ENCODE measurements at regions not wholly inside any gene's neighbourhood (a gene's known extent, or its start where the extent isn't known, plus 50 kb on each side); places are given as distances from the start of the nearest gene placed in this dataset.

DNA sequence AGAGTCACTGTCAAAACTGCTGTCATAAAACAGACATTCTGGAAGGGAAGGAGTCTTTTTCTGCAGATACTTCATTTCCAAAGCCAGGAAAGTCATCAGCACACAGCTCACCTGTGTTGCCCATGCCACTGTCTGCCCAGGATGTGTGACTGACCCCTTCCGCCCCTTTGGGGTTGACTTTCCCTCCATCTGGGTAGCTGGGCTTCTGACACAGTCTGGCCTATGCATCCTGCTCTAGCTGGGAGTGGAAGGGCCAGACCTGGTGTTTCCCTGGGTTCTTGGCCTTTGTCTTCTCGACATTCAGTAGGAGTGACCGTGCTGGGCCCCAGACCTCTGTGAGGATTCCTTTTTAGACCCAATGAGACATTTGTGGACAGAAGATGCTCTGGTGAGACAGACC is 378.9 kb upstream of the NUPR2 start:
- TF ChIP-seq, protein P1, sequence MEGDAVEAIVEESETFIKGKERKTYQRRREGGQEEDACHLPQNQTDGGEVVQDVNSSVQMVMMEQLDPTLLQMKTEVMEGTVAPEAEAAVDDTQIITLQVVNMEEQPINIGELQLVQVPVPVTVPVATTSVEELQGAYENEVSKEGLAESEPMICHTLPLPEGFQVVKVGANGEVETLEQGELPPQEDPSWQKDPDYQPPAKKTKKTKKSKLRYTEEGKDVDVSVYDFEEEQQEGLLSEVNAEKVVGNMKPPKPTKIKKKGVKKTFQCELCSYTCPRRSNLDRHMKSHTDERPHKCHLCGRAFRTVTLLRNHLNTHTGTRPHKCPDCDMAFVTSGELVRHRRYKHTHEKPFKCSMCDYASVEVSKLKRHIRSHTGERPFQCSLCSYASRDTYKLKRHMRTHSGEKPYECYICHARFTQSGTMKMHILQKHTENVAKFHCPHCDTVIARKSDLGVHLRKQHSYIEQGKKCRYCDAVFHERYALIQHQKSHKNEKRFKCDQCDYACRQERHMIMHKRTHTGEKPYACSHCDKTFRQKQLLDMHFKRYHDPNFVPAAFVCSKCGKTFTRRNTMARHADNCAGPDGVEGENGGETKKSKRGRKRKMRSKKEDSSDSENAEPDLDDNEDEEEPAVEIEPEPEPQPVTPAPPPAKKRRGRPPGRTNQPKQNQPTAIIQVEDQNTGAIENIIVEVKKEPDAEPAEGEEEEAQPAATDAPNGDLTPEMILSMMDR (IDR thresholded peaks at IDR 0.05): no peak
- TF ChIP-seq POLR2AphosphoS5 (IDR thresholded peaks at IDR 0.05) (no peak), POLR2A (IDR thresholded peaks at IDR 0.05) (no peak)
